MM.1S (cell line): ENCODE measurements at regions not wholly inside any gene's neighbourhood (a gene's known extent, or its start where the extent isn't known, plus 50 kb on each side); places are given as distances from the start of the nearest gene placed in this dataset.

ENCODE experiments used
- CTCF ChIP-seq: fragments of 300-600 bp; sonication (generic); IDR thresholded peaks from 2 replicates; pipeline ENCODE4 v1.5.1; 2016; ENCODE audit warnings: antibody characterized with exemption, low read length, mixed read lengths
- EZH2phosphoT487 ChIP-seq: fragments of 300-600 bp; sonication (generic); IDR thresholded peaks from 2 replicates; pipeline ENCODE4 v1.6.1; 2018; ENCODE audit warnings: antibody characterized with exemption, low read length

- TF ChIP-seq CTCF (no peak), EZH2phosphoT487 (no peak)
Observed at GRCh38 chr2:88320076-88320773, 132.3 kb downstream of the FOXI3 start.
